Heart left ventricle (tissue), 13 donors: ENCODE measurements at regions not wholly inside any gene's neighbourhood (a gene's known extent, or its start where the extent isn't known, plus 50 kb on each side); places are given as distances from the start of the nearest gene placed in this dataset.

Experiments used
- CTCF ChIP-seq, 12 donors: fragments of 200-600 bp; sonication (generic) in 4 of 12; IDR thresholded peaks; one replicate each; pipeline versions ENCODE4 v1.5.0 to v1.8.0; 2018 to 2022; ENCODE audit warnings: antibody characterized with exemption in 12 of 12, mild to moderate bottlenecking in 5 of 12
- POLR2A ChIP-seq, 2 donors: fragments of 450-650 bp; IDR thresholded peaks; one replicate each; pipeline ENCODE4 v1.6.1; 2017; ENCODE audit warnings: antibody characterized with exemption in 2 of 2, mild to moderate bottlenecking in 2 of 2, moderate library complexity in 2 of 2
- donor health status: ischemic (EF 13 %, LVEDD 7.1; RV severe dilation, severe dysfunction).
- donor health status: DM: no; HTN: yes; CAD: no.
- donor health status: DM: no; HTN: no; CAD: no.
- donor health status: ischemic (EF 25% LVEDD 6.9; RV normal size, moderate dysfunction).
- donor health status: ischemic (EF 25% LVEDD 5.7; RV mildly dilated, moderate dysfunction).
- donor health status: ischemic (EF 35%, LVEDD 5.7; RV mildly dilated, moderate dysfunction).
- donor health status: nonischemic (EF 11% LVEDD 7.7; RV severe dilation, severe dysfunction).
- donor health status: DM: yes; HTN: yes; CAD: no.
- donor health status: PGD.
- donor health status: ischemic (EF 29% LVEDD 5.4; RV normal size, mild dysfunction).
- donor health status: nonischemic (EF 23%, LVEDD 6.1; RV moderate dilation, normal function).

GRCh38 chr3:31410411-31410810, 122.3 kb upstream of the STT3B start:
- TF ChIP-seq CTCF (IDR thresholded peaks at IDR 0.05) = no peak
- no peak for TF ChIP-seq POLR2A (IDR thresholded peaks at IDR 0.05)
